HEK293T (cell line): ENCODE measurements at regions not wholly inside any gene's neighbourhood (a gene's known extent, or its start where the extent isn't known, plus 50 kb on each side); places are given as distances from the start of the nearest gene placed in this dataset.

Experiments
- ARNT ChIP-seq: fragments of 450-650 bp; IDR thresholded peaks from 2 replicates; pipeline ENCODE4 v1.6.1; 2017; ENCODE audit warnings: mild to moderate bottlenecking
- BHLHE40 ChIP-seq: fragments of 450-650 bp; IDR thresholded peaks from 2 replicates; pipeline ENCODE4 v1.6.1; 2016; ENCODE audit warnings: mild to moderate bottlenecking, moderate library complexity, borderline replicate concordance
- CTBP1 ChIP-seq: fragments of 450-650 bp; IDR thresholded peaks from 2 replicates; pipeline ENCODE4 v1.6.1; 2016; ENCODE audit warnings: borderline replicate concordance
- ELF4 ChIP-seq: fragments of 450-650 bp; IDR thresholded peaks from 2 replicates; pipeline ENCODE4 v1.6.1; 2017; ENCODE audit warnings: antibody characterized with exemption
- FOXM1 ChIP-seq: fragments of 450-650 bp; IDR thresholded peaks from 2 replicates; pipeline ENCODE4 v1.6.1; 2017; ENCODE audit warnings: mild to moderate bottlenecking, borderline replicate concordance
- PKNOX1 ChIP-seq: fragments of 450-650 bp; IDR thresholded peaks from 2 replicates; pipeline ENCODE4 v1.6.1; 2016
- SP1 ChIP-seq: fragments of 450-650 bp; IDR thresholded peaks from 2 replicates; pipeline ENCODE4 v1.6.1; 2017
- SUZ12 ChIP-seq: fragments of 450-650 bp; IDR thresholded peaks from 2 replicates; pipeline ENCODE4 v1.6.1; 2016; ENCODE audit warnings: mild to moderate bottlenecking

- TF ChIP-seq ARNT (no peak), SUZ12 (no peak), PKNOX1 (no peak), SP1 (no peak), ELF4 (no peak), BHLHE40 (no peak), CTBP1 (no peak), FOXM1 (no peak)
Observed at GRCh38 chr3:153628591-153628990, 466.6 kb downstream of the RAP2B start.
